ENCODE measurements at regions not wholly inside any gene's neighbourhood (a gene's known extent, or its start where the extent isn't known, plus 50 kb on each side); places are given as distances from the start of the nearest gene placed in this dataset.

GRCh38 chr5:3373391-3373790 lies 222.2 kb upstream of the IRX1 start:
- Histone ChIP-seq H3K9ac (ENCODE audit: insufficient read depth, low read length, poor library complexity, severe bottlenecking) (no peak overlapping the region), H3K27me3 (ENCODE audit: control insufficient read depth in 2 of 2, insufficient read depth in 2 of 2, low read length in 2 of 2) (no peaks in the 10 kb centered on the region), H3K27ac (ENCODE audit: low read depth in 1 of 2, low read length in 2 of 2) (no peak overlapping the region), H3K4me1 (ENCODE audit: control insufficient read depth in 1 of 2, insufficient read depth in 2 of 2, low read length in 2 of 2) (no peaks in the 10 kb centered on the region), H2AFZ (ENCODE audit: insufficient read depth, low read depth, low read length, poor library complexity, severe bottlenecking) (no peak overlapping the region), H3K36me3 (replicated peaks in 1 of 2; ENCODE audit: control insufficient read depth in 1 of 2, insufficient read depth in 2 of 2, low read length in 2 of 2) (no peaks in the 10 kb centered on the region), H4K20me1 (ENCODE audit: insufficient read depth, low read length) (no peaks in the 10 kb centered on the region), H3K4me3 (replicated peaks in 1 of 3; ENCODE audit: low read depth in 2 of 3, low read length in 3 of 3) (no peak overlapping the region), H3K9me3 (replicated peaks in 1 of 2; ENCODE audit: control insufficient read depth in 1 of 2, insufficient read depth in 1 of 2, low read length in 2 of 2) (peaks cover 18 to 41% of the 10 kb centered on the region in 2 donors), H3K79me2 (ENCODE audit: insufficient read depth, low read length) (no peaks in the 10 kb centered on the region), H3K4me2 (replicated peaks; ENCODE audit: extremely low read depth, low read length, poor library complexity, severe bottlenecking) (no peak overlapping the region)
- Mint-ChIP-seq H3K4me3 (no peak overlapping the region), H3K27me3 (ENCODE audit: low read depth in 3 of 3) (peaks cover 0 to 1% (median 0%) of the 10 kb centered on the region in 3 donors), H3K36me3 (no peaks in the 10 kb centered on the region), H3K9me3 (peaks cover 3 to 35% (median 24%) of the 10 kb centered on the region in 7 donors), H3K4me1 (no peaks in the 10 kb centered on the region), H3K27ac (no peak overlapping the region)
- TF ChIP-seq, protein P1, sequence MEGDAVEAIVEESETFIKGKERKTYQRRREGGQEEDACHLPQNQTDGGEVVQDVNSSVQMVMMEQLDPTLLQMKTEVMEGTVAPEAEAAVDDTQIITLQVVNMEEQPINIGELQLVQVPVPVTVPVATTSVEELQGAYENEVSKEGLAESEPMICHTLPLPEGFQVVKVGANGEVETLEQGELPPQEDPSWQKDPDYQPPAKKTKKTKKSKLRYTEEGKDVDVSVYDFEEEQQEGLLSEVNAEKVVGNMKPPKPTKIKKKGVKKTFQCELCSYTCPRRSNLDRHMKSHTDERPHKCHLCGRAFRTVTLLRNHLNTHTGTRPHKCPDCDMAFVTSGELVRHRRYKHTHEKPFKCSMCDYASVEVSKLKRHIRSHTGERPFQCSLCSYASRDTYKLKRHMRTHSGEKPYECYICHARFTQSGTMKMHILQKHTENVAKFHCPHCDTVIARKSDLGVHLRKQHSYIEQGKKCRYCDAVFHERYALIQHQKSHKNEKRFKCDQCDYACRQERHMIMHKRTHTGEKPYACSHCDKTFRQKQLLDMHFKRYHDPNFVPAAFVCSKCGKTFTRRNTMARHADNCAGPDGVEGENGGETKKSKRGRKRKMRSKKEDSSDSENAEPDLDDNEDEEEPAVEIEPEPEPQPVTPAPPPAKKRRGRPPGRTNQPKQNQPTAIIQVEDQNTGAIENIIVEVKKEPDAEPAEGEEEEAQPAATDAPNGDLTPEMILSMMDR (IDR thresholded peaks at IDR 0.05): no peak
- DNase-seq: no peak
- intact Hi-C loops (cut with micrococcal nuclease): no loop called here

DNA sequence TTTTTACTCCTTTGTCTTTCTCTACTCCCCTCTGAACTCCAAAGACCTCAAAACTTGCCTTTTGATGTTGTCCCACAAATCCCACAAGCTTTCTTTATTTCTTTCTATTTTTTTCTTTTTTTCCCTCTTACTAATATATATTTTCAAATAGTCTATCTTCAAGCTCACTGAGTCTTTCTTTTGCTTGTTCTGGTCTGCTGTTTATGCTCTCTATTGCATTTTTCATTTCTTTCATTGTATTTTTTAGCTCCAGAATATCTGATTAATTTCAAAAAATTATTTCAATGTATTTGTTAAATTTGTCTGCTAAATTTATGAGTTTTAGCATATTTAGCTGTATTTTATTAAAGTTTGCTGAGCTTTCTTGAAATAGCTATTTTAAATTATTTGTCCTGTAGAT lies 223.3 kb upstream of the IRX1 start:
- Histone ChIP-seq H3K9ac (ENCODE audit: insufficient read depth, low read length, poor library complexity, severe bottlenecking) (no peak overlapping the region), H3K79me2 (ENCODE audit: insufficient read depth, low read length) (no peaks in the 10 kb centered on the region), H2AFZ (ENCODE audit: insufficient read depth, low read depth, low read length, poor library complexity, severe bottlenecking) (no peak overlapping the region), H4K20me1 (ENCODE audit: insufficient read depth, low read length) (no peaks in the 10 kb centered on the region), H3K27ac (ENCODE audit: low read depth in 1 of 2, low read length in 2 of 2) (no peak overlapping the region), H3K36me3 (replicated peaks in 1 of 2; ENCODE audit: control insufficient read depth in 1 of 2, insufficient read depth in 2 of 2, low read length in 2 of 2) (no peaks in the 10 kb centered on the region), H3K4me3 (replicated peaks in 1 of 3; ENCODE audit: low read depth in 2 of 3, low read length in 3 of 3) (no peak overlapping the region), H3K27me3 (ENCODE audit: control insufficient read depth in 2 of 2, insufficient read depth in 2 of 2, low read length in 2 of 2) (no peaks in the 10 kb centered on the region), H3K9me3 (replicated peaks in 1 of 2; ENCODE audit: control insufficient read depth in 1 of 2, insufficient read depth in 1 of 2, low read length in 2 of 2) (peaks cover 18 to 35% of the 10 kb centered on the region in 2 donors), H3K4me1 (ENCODE audit: control insufficient read depth in 1 of 2, insufficient read depth in 2 of 2, low read length in 2 of 2) (no peaks in the 10 kb centered on the region), H3K4me2 (replicated peaks; ENCODE audit: extremely low read depth, low read length, poor library complexity, severe bottlenecking) (no peak overlapping the region)
- Mint-ChIP-seq H3K4me1 (no peaks in the 10 kb centered on the region), H3K36me3 (no peaks in the 10 kb centered on the region), H3K9me3 (peaks cover 3 to 36% (median 19%) of the 10 kb centered on the region in 7 donors), H3K27me3 (ENCODE audit: low read depth in 3 of 3) (peaks cover 0 to 1% (median 0%) of the 10 kb centered on the region in 3 donors), H3K27ac (no peak overlapping the region), H3K4me3 (no peak overlapping the region)
- DNase-seq: no peak
- TF ChIP-seq, protein P1 (IDR thresholded peaks at IDR 0.05): no peak
- intact Hi-C loops (cut with micrococcal nuclease): no loop called here
